HuH-7 (cell line): ENCODE measurements at regions not wholly inside any gene's neighbourhood (a gene's known extent, or its start where the extent isn't known, plus 50 kb on each side); places are given as distances from the start of the nearest gene placed in this dataset.
"Not testable (repeated sequence)": the region's sequence is repeated elsewhere in the genome, so short reads cannot be mapped to it uniquely, and the experiment has no call there.

Experiments
- DNase-seq: peaks from one replicate; pipeline ENCODE4 v3.0.0; 2011; ENCODE audit warnings: low spot score

DNA sequence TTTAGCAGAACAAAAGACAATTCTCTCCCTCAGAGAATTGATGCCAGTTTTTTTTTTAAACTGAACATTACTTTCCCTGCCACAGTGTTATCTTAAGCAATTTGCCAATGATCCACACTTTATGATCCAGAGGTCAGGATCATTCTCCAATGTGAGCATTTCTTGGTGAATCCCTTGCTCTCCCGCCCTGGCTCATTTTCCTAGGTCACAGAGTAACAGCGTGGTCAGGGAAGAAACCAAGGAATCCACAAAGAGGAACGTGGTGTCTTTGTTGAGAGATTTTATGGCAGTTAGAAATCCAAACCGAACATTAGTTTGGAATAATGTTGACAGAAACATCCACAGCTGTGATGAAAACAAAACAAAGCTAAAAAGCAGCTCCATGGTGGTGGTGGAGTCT is 250.3 kb downstream of the TTC32 start:
- DNase-seq, result no peak

DNA sequence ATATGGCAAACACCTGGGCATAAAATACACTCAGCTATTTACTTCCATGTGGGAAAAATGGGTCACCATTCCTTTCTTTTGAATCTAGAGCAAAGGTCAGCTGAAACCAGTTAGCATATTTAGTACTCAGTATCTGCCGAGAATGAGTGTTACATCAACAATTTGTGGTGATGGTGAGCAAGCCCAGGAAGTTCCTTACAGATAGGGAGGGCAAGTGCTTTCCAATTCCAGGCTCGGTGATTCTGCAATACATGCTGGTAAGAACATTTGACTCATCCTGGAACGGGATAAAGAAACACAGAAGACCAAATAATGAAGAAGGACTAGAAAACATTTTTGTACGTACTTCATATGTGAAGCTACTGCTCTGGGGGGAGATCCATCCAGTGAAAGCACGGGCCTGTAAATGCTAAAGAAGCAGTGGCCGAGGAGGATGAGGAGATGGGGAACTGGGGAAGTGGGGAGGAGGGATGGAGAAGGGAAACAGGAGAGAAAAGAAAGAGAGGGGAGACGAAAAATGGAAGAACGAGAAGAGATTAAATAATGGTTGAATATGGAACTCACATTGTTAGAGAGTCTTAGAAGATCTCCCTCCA is 251.9 kb downstream of the TTC32 start:
- no peak for DNase-seq

DNA sequence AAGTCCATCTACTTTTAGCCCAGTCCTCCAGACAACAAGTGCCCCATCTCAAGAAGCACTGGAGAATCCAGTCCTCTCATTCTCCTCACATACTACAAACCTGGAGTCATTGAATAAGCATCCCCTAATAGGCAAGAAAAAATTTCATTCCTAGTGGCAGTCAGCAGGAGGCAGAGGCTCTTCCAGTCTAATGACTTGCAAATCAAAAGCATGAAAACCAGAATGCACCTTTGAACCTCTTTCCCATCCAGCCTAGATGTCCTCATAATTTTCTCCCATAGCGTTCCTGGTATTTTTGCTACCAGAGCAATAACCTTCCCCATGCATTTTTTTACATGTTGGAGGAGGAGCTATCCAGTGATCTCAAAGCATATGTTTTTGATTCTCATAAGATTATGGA is 252.6 kb downstream of the TTC32 start:
- DNase-seq, result no peak

DNA sequence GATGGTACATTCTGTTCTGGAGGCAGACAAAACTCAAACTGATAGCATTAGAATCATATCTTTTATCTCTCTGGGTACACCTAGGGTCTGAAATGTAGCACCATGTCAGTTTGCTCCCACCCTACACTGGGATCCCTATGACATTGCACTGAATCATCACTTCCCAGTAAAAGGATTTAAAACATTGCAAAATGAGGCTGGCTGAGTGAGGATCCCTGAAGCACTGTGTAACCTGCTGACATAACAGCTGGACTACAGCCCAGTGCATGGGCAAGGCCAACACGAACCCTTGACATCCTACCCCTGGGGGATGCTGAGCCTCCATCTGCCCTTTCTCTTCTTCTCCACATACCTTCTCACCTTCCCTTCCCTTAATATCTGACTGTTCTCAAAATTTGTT is 253.2 kb downstream of the TTC32 start:
- DNase-seq, result no peak

DNA sequence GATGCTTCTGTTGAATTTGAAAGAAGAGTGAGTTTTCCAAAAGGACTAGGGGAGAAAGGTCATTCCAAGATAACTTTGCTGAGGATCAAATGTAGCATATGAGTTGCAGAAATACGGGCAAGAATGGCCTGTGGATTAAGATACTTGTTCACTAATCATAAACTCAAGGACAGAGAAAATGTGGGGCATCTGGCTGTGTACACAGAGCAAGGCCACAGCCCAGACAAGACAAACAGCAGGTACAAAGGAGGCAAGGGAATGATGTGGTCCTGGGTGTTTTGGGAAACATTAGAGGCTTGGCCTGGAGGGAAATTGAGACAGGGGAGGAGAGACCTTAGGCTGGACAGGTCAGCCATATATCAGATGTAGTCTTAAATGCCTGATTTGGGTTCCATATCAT is 254.8 kb downstream of the TTC32 start:
- DNase-seq, result no peak

DNA sequence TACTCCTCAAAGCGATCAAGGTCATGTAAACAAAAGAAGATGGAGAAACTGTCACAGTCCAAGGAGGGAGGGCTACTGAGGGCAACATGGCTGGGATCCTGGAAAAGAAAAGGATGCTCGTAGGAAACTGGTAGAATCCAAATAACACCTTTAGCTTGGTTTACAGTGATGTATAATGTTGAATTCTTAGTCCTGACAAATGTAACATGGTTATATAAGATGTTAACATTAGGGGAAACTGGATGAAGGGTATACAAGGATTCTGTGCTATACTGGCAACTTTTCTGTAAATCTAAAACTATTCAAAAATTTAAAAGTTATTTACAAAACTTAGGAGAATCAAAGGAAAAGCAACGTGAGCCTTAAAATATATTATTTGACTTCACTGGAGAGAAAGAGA is 257.0 kb downstream of the TTC32 start:
- no peak for DNase-seq

DNA sequence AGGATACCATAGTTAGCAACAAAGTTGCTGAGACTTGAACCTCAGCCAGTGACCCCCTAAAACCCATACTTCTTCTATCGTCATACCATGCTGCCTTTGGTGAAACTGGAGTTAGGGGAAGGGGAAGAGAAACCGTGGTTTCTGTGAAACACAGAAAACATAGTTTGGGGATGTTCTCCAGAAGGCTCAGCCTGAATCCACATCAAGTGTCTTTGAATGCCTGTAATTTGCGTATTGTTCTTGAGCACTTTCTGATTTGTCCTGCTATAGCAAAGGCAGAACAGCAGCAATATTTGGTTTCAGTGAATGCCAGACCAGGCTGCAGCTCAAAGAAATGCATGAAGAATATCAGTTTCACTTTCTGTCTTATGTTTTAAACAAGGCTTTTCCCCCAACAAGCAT is 258.7 kb downstream of the TTC32 start:
- no peak for DNase-seq

DNA sequence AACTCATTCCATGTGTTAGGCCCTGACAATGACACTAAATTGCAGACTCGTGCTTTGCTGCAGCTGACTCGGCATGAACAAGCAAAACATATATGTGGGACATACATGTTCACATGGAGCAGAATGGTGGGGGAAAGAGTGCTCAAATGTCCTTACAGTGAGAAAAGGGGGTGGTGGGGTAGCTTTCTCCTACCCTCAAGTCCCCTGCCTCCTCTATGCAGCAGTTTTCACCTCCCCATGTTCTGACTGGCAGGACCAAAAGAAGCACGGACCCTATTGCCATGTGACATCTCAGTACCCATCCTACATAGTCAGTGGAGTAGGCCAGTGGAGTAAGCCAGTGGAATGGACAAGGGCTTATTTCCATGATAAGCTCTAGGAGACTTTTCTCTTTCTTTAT is 259.3 kb downstream of the TTC32 start:
- no peak for DNase-seq

DNA sequence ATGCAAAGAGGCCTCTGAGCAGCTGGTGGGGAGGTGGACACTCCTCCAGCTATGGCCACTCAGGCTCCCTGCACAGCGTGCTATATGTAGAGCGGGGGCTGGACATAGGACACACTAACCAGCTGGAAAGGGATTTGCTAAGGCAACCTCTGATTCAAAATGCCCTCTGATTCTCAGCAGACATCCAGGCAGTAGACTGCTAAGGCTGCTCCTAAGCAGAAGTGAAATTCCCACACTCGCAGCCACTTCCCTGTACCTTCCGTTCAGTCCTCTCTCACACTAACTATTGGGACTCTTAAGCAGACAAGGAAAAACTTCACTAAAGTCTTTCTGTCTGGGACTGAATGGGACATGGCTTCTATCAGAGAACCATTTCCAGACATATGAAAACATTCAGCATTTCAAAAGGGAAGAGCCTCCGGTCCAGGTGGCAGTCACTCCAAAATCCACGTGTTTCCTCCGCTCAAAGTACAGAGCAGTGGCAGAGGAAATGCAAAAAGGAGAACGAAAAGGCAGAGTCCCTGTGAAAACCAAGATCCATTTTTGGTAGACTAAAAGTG is 265.8 kb downstream of the TTC32 start:
- no peak for DNase-seq

DNA sequence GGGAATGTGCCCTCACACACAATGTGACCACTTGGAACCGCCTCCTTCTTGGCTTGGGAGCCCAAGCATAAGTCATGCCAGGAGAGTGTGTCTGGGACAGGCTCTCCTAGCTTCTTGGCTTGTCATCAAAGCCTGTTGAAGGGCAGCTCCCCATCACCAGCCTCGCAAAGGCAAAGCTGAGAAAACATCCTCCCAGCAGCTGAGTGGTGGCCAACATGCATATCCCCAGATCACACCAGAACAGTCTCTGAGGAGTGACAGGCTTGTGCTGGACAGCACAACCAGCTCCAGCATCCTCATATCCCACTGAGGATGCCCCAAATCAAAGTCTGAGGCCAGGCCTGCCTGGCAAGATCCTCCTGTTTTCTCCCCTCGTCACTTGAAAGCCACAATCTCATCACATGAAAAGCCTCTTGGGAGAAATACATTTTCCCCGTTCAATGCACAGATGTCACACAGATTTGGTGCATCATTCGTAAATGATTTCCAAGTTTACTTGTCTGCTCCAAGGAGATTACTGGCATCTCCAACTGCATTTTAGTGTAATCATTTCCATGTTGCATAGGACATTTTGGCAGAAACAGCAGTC is 269.3 kb downstream of the TTC32 start:
- no peak for DNase-seq

DNA sequence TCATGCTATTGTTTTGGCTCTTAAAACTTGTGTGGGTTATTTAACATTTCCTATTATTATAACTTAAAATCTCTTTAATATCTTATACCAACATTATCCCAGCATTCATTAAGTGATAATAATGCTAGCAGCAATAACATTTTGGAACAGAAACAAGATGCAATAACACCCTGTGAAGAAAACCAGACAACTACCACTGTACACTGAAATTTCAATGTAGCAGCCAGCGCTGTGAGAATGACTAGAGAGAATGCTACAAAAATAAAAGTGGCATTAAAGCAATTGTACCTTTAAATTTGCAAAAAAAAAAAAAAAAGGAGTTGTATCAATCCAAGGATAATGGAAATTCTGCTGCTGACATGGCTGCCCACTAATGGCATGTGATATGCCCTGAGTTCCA is 269.9 kb downstream of the TTC32 start:
- DNase-seq, result no peak

DNA sequence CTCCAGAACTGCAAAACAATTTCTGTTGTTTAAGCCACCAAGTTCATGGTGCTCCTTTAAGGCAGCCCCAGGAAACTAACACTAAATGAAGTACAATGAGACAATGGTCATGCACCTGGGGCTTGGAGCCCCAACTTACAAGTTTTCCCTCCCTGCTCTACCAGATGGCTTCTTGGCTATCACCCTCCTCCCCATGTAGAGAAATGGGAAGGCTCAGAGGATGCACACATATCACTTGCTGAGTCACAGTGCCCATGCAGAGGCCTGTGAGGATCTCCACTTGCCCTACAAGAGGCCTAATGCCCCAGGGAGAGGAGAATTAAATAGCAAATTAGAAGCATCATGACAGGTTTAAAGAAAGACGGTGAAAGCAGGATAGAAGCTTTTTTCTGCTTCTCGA is 270.9 kb downstream of the TTC32 start:
- no peak for DNase-seq

- DNase-seq, result no peak
Observed at GRCh38 chr2:19627359-19627758, 268.9 kb upstream of the OSR1 start.

DNA sequence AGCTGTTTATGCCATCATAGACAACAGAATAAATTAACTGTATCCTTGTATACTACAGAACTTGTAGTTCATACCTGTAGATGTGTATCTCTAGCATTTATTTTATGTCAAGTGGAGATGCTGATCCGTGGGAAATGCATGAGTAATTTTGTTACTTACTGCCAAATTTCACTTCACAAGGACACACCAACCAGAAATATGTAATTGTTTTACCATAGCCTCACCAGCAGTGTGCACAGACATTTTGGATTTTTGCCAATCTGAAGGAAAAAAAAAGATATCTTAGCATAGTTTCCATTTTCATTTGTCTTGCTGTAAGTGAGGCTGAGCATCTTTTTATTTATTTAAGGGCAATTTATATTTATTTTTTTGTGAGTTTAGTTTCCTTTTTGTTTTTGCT is 265.1 kb upstream of the OSR1 start:
- DNase-seq, result no peak

GRCh38 chr2:19617257-19617848 is 258.9 kb upstream of the OSR1 start:
- no peak for DNase-seq

- not testable (repeated sequence) for DNase-seq
Observed at GRCh38 chr2:19615402-19615801, 257.0 kb upstream of the OSR1 start.

GRCh38 chr2:19614066-19614465 is 255.6 kb upstream of the OSR1 start:
- DNase-seq, result no peak

GRCh38 chr2:19611491-19612332 is 253.3 kb upstream of the OSR1 start:
- peak; percentile 20 for DNase-seq

GRCh38 chr2:19609266-19609665 is 250.8 kb upstream of the OSR1 start:
- no peak for DNase-seq

DNA sequence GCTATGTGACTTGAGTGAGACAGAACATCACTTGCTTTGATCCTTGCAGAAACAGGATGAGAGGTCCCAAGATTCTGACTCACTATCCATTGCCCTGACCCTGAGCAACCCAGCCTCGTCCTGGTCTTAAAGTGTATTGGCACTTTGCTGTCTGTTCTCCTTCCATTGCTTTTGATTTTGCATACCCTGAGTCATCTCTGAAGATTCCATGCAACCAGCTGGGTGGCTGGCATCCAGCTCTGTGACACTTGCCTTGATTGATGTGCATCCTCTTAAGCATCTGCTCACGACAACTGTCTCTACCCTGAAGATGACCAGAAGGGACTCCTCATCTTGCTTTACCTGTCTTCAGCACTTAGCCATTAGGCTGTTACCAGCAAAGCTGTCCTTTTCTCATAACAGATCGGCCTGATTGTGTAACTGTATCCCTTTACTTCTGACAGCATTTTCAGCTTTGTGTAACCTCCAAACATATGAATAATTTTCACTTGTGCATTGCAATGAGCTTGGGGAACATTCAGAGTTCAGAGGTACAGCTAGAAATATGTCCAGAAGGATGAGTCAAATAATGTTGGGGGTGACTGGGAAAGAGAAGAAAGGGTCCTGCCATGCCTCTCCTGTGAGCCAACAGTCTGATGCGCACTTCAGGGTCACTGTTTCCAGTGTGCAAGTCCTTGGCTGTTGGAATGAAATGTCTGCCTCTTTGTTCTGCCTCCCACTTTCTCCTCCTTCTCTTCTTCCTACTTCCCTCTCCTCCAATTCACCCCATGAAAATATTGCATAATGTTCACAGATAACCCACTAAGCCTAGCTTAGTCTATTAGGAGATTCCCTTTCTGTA is 249.7 kb upstream of the OSR1 start:
- no peak for DNase-seq

GRCh38 chr2:19607400-19607799 is 249.0 kb upstream of the OSR1 start:
- no peak for DNase-seq

- DNase-seq, result no peak
Observed at GRCh38 chr2:19600982-19601381, 242.6 kb upstream of the OSR1 start.
